Caco-2 (cell line): ENCODE measurements at regions not wholly inside any gene's neighbourhood (a gene's known extent, or its start where the extent isn't known, plus 50 kb on each side); places are given as distances from the start of the nearest gene placed in this dataset.
"Not testable (repeated sequence)": the region's sequence is repeated elsewhere in the genome, so short reads cannot be mapped to it uniquely, and the experiment has no call there.

Experiments
- BruUV-seq: library from RNA; stranded (reverse); fragments of 400-500 nt; replicated peaks from 2 replicates; lab custom pipeline; 2021; lab: Mats Ljungman, UMichigan
- CTCF ChIA-PET: fragments of 300-600 bp; sonication (Branson Sonifier 250); formaldehyde crosslinking; loops from one replicate; lab custom pipeline; 2022; ENCODE audit warnings: antibody characterized with exemption; lab: Charles Lee
- POLR2A ChIA-PET: fragments of 300-600 bp; sonication (Branson Sonifier 250); formaldehyde crosslinking; loops from one replicate; lab custom pipeline; 2022; ENCODE audit warnings: antibody characterized with exemption; lab: Charles Lee
- DNase-seq, 2 experiments: peaks; one replicate each; pipeline versions ENCODE4 v3.0.0 to v3.0.0-alpha.2; 2020 to 2022
- H3K27me3 ChIP-seq: replicated peaks from 2 replicates; pipeline ENCODE4 v1.6.0; 2011; ENCODE audit warnings: low read length; ENCODE audit not compliant: control insufficient read depth, insufficient read depth
- H3K36me3 ChIP-seq: 2 replicates; pipeline ENCODE4 v1.5.1; 2011; ENCODE audit warnings: low read length; ENCODE audit not compliant: control insufficient read depth, insufficient read depth
- H3K4me1 ChIP-seq: fragments of 250-450 bp; sonication (Bioruptor Pico); 2 replicates; pipeline ENCODE4 v1.5.1; 2020; ENCODE audit warnings: mild to moderate bottlenecking
- H3K4me3 ChIP-seq: 2 replicates; pipeline ENCODE4 v1.5.1; 2011; ENCODE audit warnings: low read depth, mild to moderate bottlenecking, control low read depth, low read length
- H3K9me3 ChIP-seq: fragments of 250-450 bp; sonication (Bioruptor Pico); 2 replicates; pipeline ENCODE4 v1.5.1; 2020; ENCODE audit warnings: mild to moderate bottlenecking, moderate library complexity
- H3K27ac Mint-ChIP-seq: one replicate; pipeline ENCODE4 v1.8.0; 2022; ENCODE audit warnings: mixed read lengths; ENCODE audit not compliant: unreplicated experiment
- H3K27me3 Mint-ChIP-seq: one replicate; pipeline ENCODE4 v1.8.0; 2022; ENCODE audit warnings: mixed read lengths; ENCODE audit not compliant: insufficient read depth, unreplicated experiment
- H3K36me3 Mint-ChIP-seq: one replicate; pipeline ENCODE4 v1.8.0; 2022; ENCODE audit warnings: mild to moderate bottlenecking, mixed read lengths; ENCODE audit not compliant: insufficient read depth, unreplicated experiment
- H3K4me1 Mint-ChIP-seq: one replicate; pipeline ENCODE4 v1.8.0; 2022; ENCODE audit warnings: low read depth, mixed read lengths; ENCODE audit not compliant: unreplicated experiment
- H3K4me3 Mint-ChIP-seq: one replicate; pipeline ENCODE4 v1.8.0; 2022; ENCODE audit warnings: mild to moderate bottlenecking, moderate library complexity, mixed read lengths; ENCODE audit not compliant: unreplicated experiment
- H3K9me3 Mint-ChIP-seq: one replicate; pipeline ENCODE4 v1.8.0; 2022; ENCODE audit warnings: mixed read lengths; ENCODE audit not compliant: unreplicated experiment
- intact Hi-C: fragments of 100-400 bp; cut with micrococcal nuclease; formaldehyde crosslinking; loops from one replicate; pipeline ENCODE4 v1.10.0; 2022; ENCODE audit not compliant: unreplicated experiment
- TF ChIP-seq, protein P1 (sequence below), 2 experiments: fragments of 200-600 bp in 1 of 2; IDR thresholded peaks; 1 replicate in 1 of 2; 2 replicates in 1 of 2; pipeline versions ENCODE4 v1.5.1 to v1.8.0; 2011 to 2022; ENCODE audit warnings: antibody characterized with exemption in 1 of 2, control low read depth in 1 of 2, inconsistent platforms in 1 of 2, low read depth in 1 of 2, low read length in 1 of 2, mild to moderate bottlenecking in 1 of 2, moderate library complexity in 1 of 2; ENCODE audit not compliant: insufficient read depth in 1 of 2, severe bottlenecking in 1 of 2, unreplicated experiment in 1 of 2

DNA sequence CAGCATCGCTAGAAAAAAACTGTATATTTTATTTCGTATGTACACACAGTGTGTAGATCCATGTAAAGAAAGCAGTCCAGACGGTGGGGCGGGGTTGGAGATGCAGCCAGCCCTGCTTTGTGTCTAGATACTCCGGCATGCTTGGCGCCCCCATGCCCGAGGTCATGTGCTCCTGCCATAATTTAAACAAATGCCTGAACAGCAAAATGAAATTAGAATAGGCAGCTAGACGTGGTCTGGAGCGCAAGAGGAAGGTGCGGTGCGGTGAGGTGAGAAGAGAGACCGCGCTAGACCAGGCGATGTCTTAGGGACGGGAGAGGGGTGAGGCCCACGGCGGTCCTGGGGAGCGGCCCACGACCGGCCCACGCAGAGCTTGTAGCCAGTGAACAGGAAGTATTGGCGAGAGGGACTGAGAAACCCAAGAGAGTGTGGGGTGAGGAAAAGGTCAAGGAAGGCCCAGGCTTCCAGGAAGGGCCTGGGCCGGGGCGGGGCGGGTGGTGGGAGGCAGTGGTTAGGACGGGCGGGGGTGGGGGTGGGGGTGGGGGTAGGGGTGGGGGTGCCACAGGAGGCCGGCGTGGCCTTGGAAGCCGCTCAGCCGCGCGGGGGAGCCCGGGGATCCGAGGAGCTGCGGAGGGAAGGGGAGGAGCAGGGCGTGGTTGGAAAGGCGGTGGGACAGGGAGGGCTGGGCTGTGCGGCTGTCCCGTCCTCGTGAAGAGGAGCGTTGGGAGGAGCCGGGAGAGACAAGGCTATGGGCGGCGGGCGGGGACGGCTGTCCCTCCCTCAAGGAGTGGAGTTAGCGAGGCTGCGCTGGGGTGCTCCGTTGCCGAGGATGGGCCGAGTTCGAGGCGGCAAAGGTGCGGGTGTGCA is 254.7 kb upstream of the SGCG start:
- Mint-ChIP-seq H3K27ac (no peak overlapping the region), H3K27me3 (no peaks in the 10 kb centered on the region), H3K4me3 (no peak overlapping the region), H3K9me3 (no peaks in the 10 kb centered on the region), H3K36me3 (no peaks in the 10 kb centered on the region), H3K4me1 (no peaks in the 10 kb centered on the region)
- no peaks in the 10 kb centered on the region for H3K4me1 ChIP-seq
- no peaks in the 10 kb centered on the region for H3K36me3 ChIP-seq
- ChIA-PET POLR2A (no interaction called here), CTCF (no interaction called here)
- BruUV-seq: no TSS peak
- no peak overlapping the region for H3K4me3 ChIP-seq
- intact Hi-C loops: no loop called here
- TF ChIP-seq, protein P1, sequence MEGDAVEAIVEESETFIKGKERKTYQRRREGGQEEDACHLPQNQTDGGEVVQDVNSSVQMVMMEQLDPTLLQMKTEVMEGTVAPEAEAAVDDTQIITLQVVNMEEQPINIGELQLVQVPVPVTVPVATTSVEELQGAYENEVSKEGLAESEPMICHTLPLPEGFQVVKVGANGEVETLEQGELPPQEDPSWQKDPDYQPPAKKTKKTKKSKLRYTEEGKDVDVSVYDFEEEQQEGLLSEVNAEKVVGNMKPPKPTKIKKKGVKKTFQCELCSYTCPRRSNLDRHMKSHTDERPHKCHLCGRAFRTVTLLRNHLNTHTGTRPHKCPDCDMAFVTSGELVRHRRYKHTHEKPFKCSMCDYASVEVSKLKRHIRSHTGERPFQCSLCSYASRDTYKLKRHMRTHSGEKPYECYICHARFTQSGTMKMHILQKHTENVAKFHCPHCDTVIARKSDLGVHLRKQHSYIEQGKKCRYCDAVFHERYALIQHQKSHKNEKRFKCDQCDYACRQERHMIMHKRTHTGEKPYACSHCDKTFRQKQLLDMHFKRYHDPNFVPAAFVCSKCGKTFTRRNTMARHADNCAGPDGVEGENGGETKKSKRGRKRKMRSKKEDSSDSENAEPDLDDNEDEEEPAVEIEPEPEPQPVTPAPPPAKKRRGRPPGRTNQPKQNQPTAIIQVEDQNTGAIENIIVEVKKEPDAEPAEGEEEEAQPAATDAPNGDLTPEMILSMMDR (IDR thresholded peaks at IDR 0.05; ENCODE audit: insufficient read depth in 1 of 2, low read depth in 1 of 2, low read length in 1 of 2, severe bottlenecking in 1 of 2, unreplicated experiment in 1 of 2): no peak
- no peak for DNase-seq
- H3K27me3 ChIP-seq: no peaks in the 10 kb centered on the region
- H3K9me3 ChIP-seq: no peaks in the 10 kb centered on the region

DNA sequence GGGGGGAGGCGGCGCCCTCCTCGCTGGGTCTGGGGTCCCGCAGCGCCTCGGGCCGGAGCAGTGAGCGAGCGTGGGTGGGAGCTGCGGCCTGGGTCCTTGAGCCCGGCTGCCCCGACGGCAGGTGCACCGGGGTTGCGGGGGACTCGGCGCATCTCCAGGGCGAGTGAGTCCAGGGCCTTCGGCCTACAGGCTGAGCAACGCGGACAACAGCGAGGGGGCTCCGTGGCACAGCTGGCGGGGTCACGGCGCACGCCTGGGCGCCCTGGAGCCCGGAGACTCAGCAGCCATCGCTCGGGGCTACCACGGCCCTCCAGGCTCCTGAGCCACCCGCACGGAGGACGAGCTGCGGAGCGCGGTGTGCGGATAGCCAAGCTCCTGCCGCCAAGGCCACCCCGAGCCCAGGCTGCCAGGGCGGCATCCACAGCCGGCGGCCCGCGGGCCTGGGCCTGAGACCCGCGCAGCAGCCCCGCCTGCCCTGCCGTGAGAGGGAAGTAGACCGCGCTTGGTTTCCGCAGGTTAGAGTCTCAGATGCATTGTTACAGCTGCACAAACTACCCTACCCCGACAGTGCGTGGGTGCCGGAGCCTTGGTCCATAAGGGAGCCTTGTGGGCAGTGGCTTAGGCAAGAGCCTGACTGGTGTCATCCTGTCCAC is 253.9 kb upstream of the SGCG start:
- no peak for DNase-seq
- H3K4me3 ChIP-seq: no peak overlapping the region
- ChIA-PET POLR2A (no interaction called here), CTCF (no interaction called here)
- H3K36me3 ChIP-seq: no peaks in the 10 kb centered on the region
- TF ChIP-seq, protein P1 (IDR thresholded peaks at IDR 0.05; ENCODE audit: insufficient read depth in 1 of 2, low read depth in 1 of 2, low read length in 1 of 2, severe bottlenecking in 1 of 2, unreplicated experiment in 1 of 2): no peak
- Mint-ChIP-seq H3K27ac (no peak overlapping the region), H3K4me1 (no peaks in the 10 kb centered on the region), H3K4me3 (no peak overlapping the region), H3K36me3 (no peaks in the 10 kb centered on the region), H3K27me3 (no peaks in the 10 kb centered on the region), H3K9me3 (no peaks in the 10 kb centered on the region)
- H3K4me1 ChIP-seq: no peaks in the 10 kb centered on the region
- H3K27me3 ChIP-seq: no peaks in the 10 kb centered on the region
- intact Hi-C loops: no loop called here
- no peaks in the 10 kb centered on the region for H3K9me3 ChIP-seq
- BruUV-seq: no TSS peak

DNA sequence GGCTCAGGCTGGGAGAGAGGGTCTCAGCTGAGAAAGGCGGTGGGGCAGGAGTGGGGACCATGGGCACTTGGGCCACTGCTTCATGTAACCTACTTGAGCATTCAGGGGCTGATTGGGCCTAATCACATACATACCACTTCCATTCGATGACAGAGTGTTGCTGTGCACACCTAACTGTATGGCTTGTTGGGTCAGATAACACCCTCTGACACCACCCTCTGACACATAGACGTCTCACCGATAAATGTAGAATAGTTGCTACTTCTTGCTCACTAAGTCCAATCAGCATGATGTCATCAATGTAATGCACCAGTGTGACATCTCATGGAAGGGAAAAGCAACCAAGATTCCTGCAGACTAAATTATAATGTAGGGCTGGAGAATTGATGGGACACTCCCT is 252.9 kb upstream of the SGCG start:
- DNase-seq, H3K36me3 ChIP-seq, intact Hi-C loops, H3K4me3 Mint-ChIP-seq, H3K9me3 ChIP-seq, H3K27me3 Mint-ChIP-seq, BruUV-seq, H3K9me3 Mint-ChIP-seq, H3K27ac Mint-ChIP-seq, H3K4me3 ChIP-seq, H3K4me1 ChIP-seq, CTCF ChIA-PET, POLR2A ChIA-PET, H3K4me1 Mint-ChIP-seq, H3K36me3 Mint-ChIP-seq, H3K27me3 ChIP-seq: not testable (repeated sequence)
